K562 (cell line): ENCODE measurements at regions not wholly inside any gene's neighbourhood (a gene's known extent, or its start where the extent isn't known, plus 50 kb on each side); places are given as distances from the start of the nearest gene placed in this dataset.

Experiments
- ATAC-seq: fragments of 200-7000 bp; cut with Tn5 transposase; 3 replicates; pipeline ENCODE4 v1.9.1; 2020; ENCODE audit warnings: moderate library complexity
- BruUV-seq: library from RNA; stranded (reverse); fragments of 400-500 nt; replicated peaks from 2 replicates; lab custom pipeline; 2021; lab: Mats Ljungman, UMichigan
- CTCF ChIA-PET: fragments of 300-600 bp; formaldehyde crosslinking; extraction: SDS; loops from one replicate; lab custom pipeline; 2021; ENCODE audit warnings: low intra/inter-chr PET ratio; lab: Yijun Ruan, JAX
- POLR2A ChIA-PET: fragments of 300-600, 350-650 bp; sonication (Branson Sonifier 250); formaldehyde crosslinking; extraction: SDS; loops from one replicate; lab custom pipeline; 2021; ENCODE audit warnings: antibody characterized with exemption, inconsistent platforms; lab: Yijun Ruan, JAX
- DNase-seq, 4 experiments: peaks; one replicate each; pipeline versions ENCODE4 v3.0.0 to v3.0.0-alpha.2; 2011 to 2018; ENCODE audit warnings: low spot score in 3 of 4, mixed read lengths in 3 of 4; ENCODE audit errors: extremely low read depth in 1 of 4
- FAIRE-seq: peaks from 2 replicates; lab custom pipeline; 2011; peaks lifted over from hg19 to GRCh38; lab: Jason Lieb, UNC
- H2AFZ ChIP-seq: 2 replicates; pipeline ENCODE4 v1.6.0; 2011; ENCODE audit warnings: low read depth, low read length, control low read depth, inconsistent platforms
- H3K27ac ChIP-seq: fragments of 200-600 bp; 3 replicates; pipeline ENCODE4 v1.8.0; 2011; ENCODE audit warnings: low read depth, mild to moderate bottlenecking, control low read depth, inconsistent platforms, low read length, moderate library complexity, mixed read lengths; ENCODE audit errors: extremely low read depth
- H3K27me3 ChIP-seq, 2 experiments: fragments of 300-600 bp in 1 of 2; 2 replicates in 1 of 2; 3 replicates in 1 of 2; pipeline versions ENCODE4 v1.6.0 to v1.8.0; 2011; ENCODE audit warnings: inconsistent platforms in 2 of 2, low read length in 2 of 2, mild to moderate bottlenecking in 1 of 2, mixed read lengths in 1 of 2, moderate library complexity in 1 of 2; ENCODE audit not compliant: control insufficient read depth in 2 of 2, insufficient read depth in 2 of 2
- H3K36me3 ChIP-seq: fragments of 300-600 bp; 3 replicates; pipeline ENCODE4 v1.8.0; 2011; ENCODE audit warnings: mild to moderate bottlenecking, low read length, inconsistent platforms; ENCODE audit not compliant: control insufficient read depth, insufficient read depth
- H3K4me1 ChIP-seq, 2 experiments: fragments of 200-600 bp in 1 of 2; replicated peaks in 1 of 2; 2 replicates in 1 of 2; 3 replicates in 1 of 2; pipeline versions ENCODE4 v1.5.1 to v1.8.0; 2011; ENCODE audit warnings: inconsistent platforms in 2 of 2, low read length in 2 of 2, mild to moderate bottlenecking in 1 of 2, mixed read lengths in 1 of 2, moderate library complexity in 1 of 2; ENCODE audit not compliant: control insufficient read depth in 2 of 2, insufficient read depth in 2 of 2
- H3K4me2 ChIP-seq: 2 replicates; pipeline ENCODE4 v1.6.1; 2011; ENCODE audit warnings: low read length, control low read depth, inconsistent platforms, mixed read lengths; ENCODE audit not compliant: insufficient read depth
- H3K4me3 ChIP-seq: fragments of 200-600 bp; sonication (generic), shearing (Covaris generic); 2 replicates; pipeline ENCODE4 v1.5.1; 2016; ENCODE audit warnings: control low read depth, inconsistent platforms
- H3K79me2 ChIP-seq: fragments of 200-600 bp; 3 replicates; pipeline ENCODE4 v1.8.0; 2011; ENCODE audit warnings: low read length, inconsistent platforms; ENCODE audit not compliant: control insufficient read depth, insufficient read depth
- H3K9ac ChIP-seq, 2 experiments: 2 replicates each; pipeline versions ENCODE4 v1.6.0 to v1.6.1; 2011; ENCODE audit warnings: low read depth in 2 of 2, low read length in 2 of 2, control low read depth in 1 of 2, inconsistent platforms in 1 of 2, mild to moderate bottlenecking in 1 of 2, mixed read lengths in 1 of 2; ENCODE audit not compliant: insufficient read depth in 1 of 2
- H3K9me1 ChIP-seq: one replicate; pipeline ENCODE4 v1.6.0; 2011; ENCODE audit warnings: inconsistent platforms, mild to moderate bottlenecking, low read length, moderate library complexity; ENCODE audit not compliant: control insufficient read depth, insufficient read depth
- H3K9me3 ChIP-seq: replicated peaks from 2 replicates; pipeline ENCODE4 v1.5.1; 2011; ENCODE audit warnings: low read depth, low read length, inconsistent platforms; ENCODE audit not compliant: control insufficient read depth, insufficient read depth
- H4K20me1 ChIP-seq: replicated peaks from 2 replicates; pipeline ENCODE4 v1.6.1; 2011; ENCODE audit warnings: low read length, inconsistent platforms, mixed read lengths; ENCODE audit not compliant: control insufficient read depth, insufficient read depth
- CTCF ChIP-seq, 3 experiments: IDR thresholded peaks in 2 of 3; conservative IDR thresholded peaks in 1 of 3; 2 replicates each; pipeline ENCODE4 v1.5.1; 2011 to 2012; ENCODE audit warnings: low read length in 3 of 3, mild to moderate bottlenecking in 3 of 3, control low read depth in 2 of 3, improper control_type of control experiment in 1 of 3, inconsistent platforms in 1 of 3, low read depth in 1 of 3, mixed read lengths in 1 of 3, moderate library complexity in 1 of 3; ENCODE audit not compliant: insufficient read depth in 2 of 3
- GATA2 ChIP-seq: sonication (generic); formaldehyde crosslinking; IDR thresholded peaks from 2 replicates; pipeline ENCODE4 v1.4.0; 2020; ENCODE audit warnings: mild to moderate bottlenecking, missing genetic modification reagents
- RAD21 ChIP-seq, 2 experiments: fragments of 250-450 bp in 1 of 2; fragments of 450-650 bp in 1 of 2; sonication (Bioruptor Pico) in 1 of 2; formaldehyde crosslinking in 1 of 2; IDR thresholded peaks in 1 of 2; conservative IDR thresholded peaks in 1 of 2; 2 replicates each; pipeline versions ENCODE4 v1.4.0 to v1.8.0; 2020 to 2022; ENCODE audit warnings: mild to moderate bottlenecking in 2 of 2, moderate library complexity in 1 of 2
- ZNF75A ChIP-seq: fragments of 450-650 bp; formaldehyde crosslinking; IDR thresholded peaks from 2 replicates; pipeline ENCODE4 v1.4.0; 2020; ENCODE audit warnings: mild to moderate bottlenecking
- whole genome bisulfite sequencing: fragments of 100-300 bp; shearing (Covaris generic); methylation state at CpG from one replicate; pipeline ENCODE4 v1.1.6; 2016; ENCODE audit warnings: low coverage, mixed read lengths; ENCODE audit not compliant: insufficient coverage; ENCODE audit errors: missing lambda C conversion rate; 5-methylcytosine and 5-hydroxymethylcytosine counted together
- in situ Hi-C: fragments of 300-500 bp; cut with MboI; formaldehyde crosslinking; loops from 4 replicates; pipeline ENCODE4 v1.15.0; 2018; ENCODE audit warnings: inconsistent platforms, mixed read lengths
- intact Hi-C: fragments of 100-400 bp; cut with micrococcal nuclease; formaldehyde crosslinking; loops from 2 replicates; pipeline ENCODE4 v1.14.2; 2022

GRCh38 chr5:27682600-27682999 lies 644.2 kb upstream of the CDH9 start:
- WGBS, result 0% methylated on average over 3 of the region's 3 CpGs
- no peak for FAIRE-seq
- in situ Hi-C loops, result no loop called here
- Histone ChIP-seq H3K9me3 (0 out of 2 replicates have a peak, but pooled peaks cover 3% of the 10 kb centered on the region), H3K4me1 (no peaks in the 10 kb centered on the region)
- TF ChIP-seq RAD21 (CRISPR knock-in tag; conservative IDR thresholded peaks at IDR 0.05 in 1 of 2, IDR thresholded peaks at IDR 0.05 in 1 of 2), result 0 out of 4 replicates have a peak, but pooled peaks of 1 of the 2 experiments have one; percentile 8
- no peak for TF ChIP-seq GATA2
- TF ChIP-seq, all 486 proteins: peak for 1
- H3K9ac ChIP-seq, result no peak overlapping the region
- H3K79me2 ChIP-seq, result no peaks in the 10 kb centered on the region
- intact Hi-C loops, result no loop called here
- ChIA-PET POLR2A (no interaction called here), CTCF (no interaction called here)
- H3K27me3 ChIP-seq, result no peaks in the 10 kb centered on the region
- H3K36me3 ChIP-seq, result no peaks in the 10 kb centered on the region
- H2AFZ ChIP-seq, result no peak overlapping the region
- no peaks in the 10 kb centered on the region for H3K9me1 ChIP-seq
- H3K27ac ChIP-seq, result no peak overlapping the region
- ATAC-seq (no peak), DNase-seq (peak in 1 of 4 experiments; percentile 5)
- no peak overlapping the region for H3K4me2 ChIP-seq
- no peaks in the 10 kb centered on the region for H4K20me1 ChIP-seq
- no TSS peak for BruUV-seq
- H3K4me3 ChIP-seq, result no peak overlapping the region

- no peak for DNase-seq
- CTCF ChIA-PET, result no interaction called here
- intact Hi-C loops, result no loop called here
Measured at GRCh38 chr5:27652505-27652904, 614.1 kb upstream of the CDH9 start.

More at GRCh38 chr5:27652505-27652904, 614.1 kb upstream of the CDH9 start:
- Histone ChIP-seq H3K36me3 (no peaks in the 10 kb centered on the region), H3K9me1 (no peaks in the 10 kb centered on the region), H4K20me1 (no peaks in the 10 kb centered on the region), H3K27me3 (no peaks in the 10 kb centered on the region), H3K79me2 (no peaks in the 10 kb centered on the region), H3K4me2 (no peak overlapping the region), H3K9me3 (no peaks in the 10 kb centered on the region; the same call in 1 of the 2 replicates), H3K27ac (no peak overlapping the region), H2AFZ (no peak overlapping the region), H3K4me3 (no peak overlapping the region), H3K9ac (no peak overlapping the region), H3K4me1 (no peaks in the 10 kb centered on the region)
- ATAC-seq (no peak), FAIRE-seq (no peak)
- WGBS, result 2% methylated on average over 4 of the region's 4 CpGs
- in situ Hi-C loops, result no loop called here
- BruUV-seq, result no TSS peak
- POLR2A ChIA-PET, result no interaction called here
- 0 out of 6 replicates have a peak, but pooled peaks of 1 of the 3 experiments have one; percentile 11 for TF ChIP-seq CTCF (IDR thresholded peaks at IDR 0.05 in 2 of 3, conservative IDR thresholded peaks at IDR 0.05 in 1 of 3; ENCODE audit: insufficient read depth in 2 of 3, low read depth in 1 of 3, low read length in 3 of 3)
- TF ChIP-seq ZNF75A (CRISPR knock-in tag), result no peak
